LNCAP (cell line): ENCODE measurements at regions not wholly inside any gene's neighbourhood (a gene's known extent, or its start where the extent isn't known, plus 50 kb on each side); places are given as distances from the start of the nearest gene placed in this dataset.

Source experiments
- TF ChIP-seq, protein P1 (sequence below): fragments of 450-650 bp; IDR thresholded peaks from 2 replicates; pipeline ENCODE4 v1.5.1; 2017; ENCODE audit warnings: mild to moderate bottlenecking

DNA sequence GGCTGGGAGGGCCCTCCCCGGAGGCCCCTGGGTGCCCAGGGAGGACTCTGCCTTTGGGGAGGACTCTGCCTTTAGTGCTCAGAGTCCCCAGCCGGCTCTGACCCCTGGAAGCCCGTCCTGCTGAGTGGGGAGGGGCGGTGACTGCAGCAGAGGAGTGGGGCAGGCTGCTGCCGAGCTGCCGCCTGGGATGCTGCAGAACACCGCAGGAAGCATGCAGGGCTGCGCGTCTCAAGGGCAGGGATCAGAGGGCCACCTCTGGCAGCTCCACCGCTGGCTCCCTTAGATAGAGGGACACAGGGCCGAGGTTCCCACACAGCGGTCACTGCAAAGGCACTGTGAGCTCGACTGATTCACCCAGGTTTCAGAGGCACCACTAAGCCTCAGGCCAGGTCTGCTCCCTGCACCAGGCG, 82.2 kb upstream of the GATA5 start:
- TF ChIP-seq, protein P1, sequence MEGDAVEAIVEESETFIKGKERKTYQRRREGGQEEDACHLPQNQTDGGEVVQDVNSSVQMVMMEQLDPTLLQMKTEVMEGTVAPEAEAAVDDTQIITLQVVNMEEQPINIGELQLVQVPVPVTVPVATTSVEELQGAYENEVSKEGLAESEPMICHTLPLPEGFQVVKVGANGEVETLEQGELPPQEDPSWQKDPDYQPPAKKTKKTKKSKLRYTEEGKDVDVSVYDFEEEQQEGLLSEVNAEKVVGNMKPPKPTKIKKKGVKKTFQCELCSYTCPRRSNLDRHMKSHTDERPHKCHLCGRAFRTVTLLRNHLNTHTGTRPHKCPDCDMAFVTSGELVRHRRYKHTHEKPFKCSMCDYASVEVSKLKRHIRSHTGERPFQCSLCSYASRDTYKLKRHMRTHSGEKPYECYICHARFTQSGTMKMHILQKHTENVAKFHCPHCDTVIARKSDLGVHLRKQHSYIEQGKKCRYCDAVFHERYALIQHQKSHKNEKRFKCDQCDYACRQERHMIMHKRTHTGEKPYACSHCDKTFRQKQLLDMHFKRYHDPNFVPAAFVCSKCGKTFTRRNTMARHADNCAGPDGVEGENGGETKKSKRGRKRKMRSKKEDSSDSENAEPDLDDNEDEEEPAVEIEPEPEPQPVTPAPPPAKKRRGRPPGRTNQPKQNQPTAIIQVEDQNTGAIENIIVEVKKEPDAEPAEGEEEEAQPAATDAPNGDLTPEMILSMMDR = no peak

DNA sequence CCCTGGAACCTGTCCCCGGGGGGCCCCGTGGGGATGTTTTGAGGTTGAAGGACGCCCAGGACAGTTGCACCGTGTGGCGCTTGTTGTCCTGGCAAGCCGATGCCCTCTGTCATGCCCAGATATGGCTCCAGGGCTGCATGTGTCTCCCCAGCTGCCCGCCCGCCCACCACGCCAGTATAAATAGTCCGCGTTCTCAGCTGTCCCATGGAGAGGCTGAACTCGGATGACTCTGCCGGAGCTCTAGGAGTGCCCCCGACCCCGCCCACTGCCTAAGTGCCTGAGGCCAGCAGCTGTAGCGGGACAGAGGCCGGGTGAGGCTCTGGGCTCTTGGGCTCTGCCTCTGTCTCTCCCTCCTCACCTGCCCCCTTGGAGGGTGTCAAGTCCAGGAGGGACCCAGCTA, 83.0 kb upstream of the GATA5 start:
- TF ChIP-seq, protein P1 = no peak

DNA sequence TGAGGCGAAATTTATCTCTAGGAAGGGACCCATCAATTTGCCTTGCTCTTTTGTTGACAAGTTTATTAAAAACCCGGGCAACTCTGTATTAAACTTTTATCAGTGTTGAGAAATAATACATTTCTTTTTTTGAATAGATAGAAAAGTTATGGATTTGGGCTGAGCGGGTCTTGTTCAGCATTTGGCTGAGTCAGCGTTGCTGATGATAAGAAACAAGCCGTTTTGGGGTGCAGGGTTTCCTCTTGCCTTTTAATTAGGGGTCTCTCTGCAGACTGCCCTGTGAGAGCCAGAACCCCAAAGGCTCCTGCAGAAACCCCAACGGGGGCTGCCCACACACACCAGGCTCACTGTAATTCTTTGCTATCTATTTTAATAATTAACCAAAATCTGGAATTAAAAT, 82.1 kb upstream of the SLCO4A1 start:
- TF ChIP-seq, protein P1 = no peak

DNA sequence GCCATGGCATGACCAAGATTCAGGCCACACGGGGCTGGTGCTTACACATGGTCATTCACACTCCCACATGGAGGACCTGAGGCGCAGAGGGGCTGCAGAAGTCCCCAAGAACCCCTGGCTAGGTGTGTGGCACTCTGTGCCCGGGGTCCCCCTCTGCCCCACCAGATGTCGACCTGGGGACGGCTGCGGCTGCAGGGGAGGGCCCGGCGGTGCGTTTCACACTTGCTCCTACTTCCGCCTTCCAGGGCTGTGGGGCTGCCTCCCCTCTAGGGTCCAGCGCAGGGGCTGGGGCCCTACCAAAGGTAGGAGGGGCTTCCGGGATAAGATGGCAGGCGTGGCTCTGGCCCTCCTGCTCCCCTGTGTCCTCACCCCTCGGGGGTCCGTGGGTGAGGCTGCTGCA, 81.1 kb upstream of the SLCO4A1 start:
- TF ChIP-seq, protein P1 = no peak

DNA sequence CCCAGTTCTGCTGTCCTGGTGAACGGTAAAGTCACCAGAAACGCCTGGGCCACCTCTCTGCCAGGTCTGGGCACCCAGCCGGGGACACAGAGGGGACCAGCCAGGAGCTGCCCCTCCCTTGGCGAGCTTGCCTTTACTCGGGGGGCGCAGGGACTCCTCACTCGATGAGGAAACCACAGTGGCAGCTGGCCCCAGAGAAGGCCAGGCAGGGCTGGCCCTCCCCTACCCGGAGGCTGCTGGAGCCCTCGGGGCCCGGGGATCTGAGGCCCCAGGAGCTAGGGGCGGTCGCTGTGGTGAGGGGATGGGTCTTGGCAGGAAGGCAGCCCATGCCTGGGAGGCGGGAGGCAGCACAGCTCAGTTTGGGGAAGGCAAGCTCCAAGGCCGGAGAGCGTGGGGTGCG, 80.4 kb upstream of the SLCO4A1 start:
- TF ChIP-seq, protein P1 = no peak

DNA sequence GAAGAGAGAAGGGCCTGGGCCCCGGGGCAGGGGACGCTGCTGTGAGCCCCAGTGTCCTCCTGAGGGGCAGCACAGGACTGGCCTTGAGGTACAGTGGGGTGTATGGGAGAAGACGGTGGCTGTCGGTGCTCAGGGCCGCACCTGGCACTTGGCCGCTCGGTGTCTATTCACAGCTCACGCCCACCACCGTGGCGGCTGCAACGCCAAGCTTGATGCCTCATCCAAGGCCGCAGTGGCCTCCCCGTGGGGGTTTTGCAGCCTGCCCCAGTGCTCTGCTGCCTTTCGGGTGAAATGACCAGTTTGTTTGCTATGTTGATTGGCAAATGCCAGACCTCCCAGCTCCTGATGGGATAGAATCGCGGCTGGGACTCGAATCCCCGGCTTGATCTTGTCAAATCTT, 79.5 kb upstream of the SLCO4A1 start:
- TF ChIP-seq, protein P1 = no peak

DNA sequence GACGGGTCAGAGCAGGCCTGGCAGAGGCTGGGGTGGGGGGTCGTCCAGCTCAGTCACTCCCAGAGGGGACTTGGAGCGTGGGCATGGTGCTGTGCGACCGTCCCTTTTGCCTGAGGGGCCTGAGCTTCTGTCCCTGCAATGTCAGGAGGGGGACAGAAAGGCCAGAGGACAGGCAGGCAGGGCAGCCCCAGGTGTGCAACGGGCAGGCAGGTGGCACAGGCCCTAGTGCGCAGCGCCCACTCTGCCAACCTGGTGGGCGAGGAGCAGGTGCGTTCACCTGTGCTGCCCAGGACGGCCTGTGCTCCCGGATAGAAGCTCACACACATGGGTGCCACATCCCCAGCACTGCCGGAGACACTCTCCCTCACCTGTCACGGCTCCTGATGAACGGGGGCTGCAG, 78.7 kb upstream of the SLCO4A1 start:
- TF ChIP-seq, protein P1 = no peak

DNA sequence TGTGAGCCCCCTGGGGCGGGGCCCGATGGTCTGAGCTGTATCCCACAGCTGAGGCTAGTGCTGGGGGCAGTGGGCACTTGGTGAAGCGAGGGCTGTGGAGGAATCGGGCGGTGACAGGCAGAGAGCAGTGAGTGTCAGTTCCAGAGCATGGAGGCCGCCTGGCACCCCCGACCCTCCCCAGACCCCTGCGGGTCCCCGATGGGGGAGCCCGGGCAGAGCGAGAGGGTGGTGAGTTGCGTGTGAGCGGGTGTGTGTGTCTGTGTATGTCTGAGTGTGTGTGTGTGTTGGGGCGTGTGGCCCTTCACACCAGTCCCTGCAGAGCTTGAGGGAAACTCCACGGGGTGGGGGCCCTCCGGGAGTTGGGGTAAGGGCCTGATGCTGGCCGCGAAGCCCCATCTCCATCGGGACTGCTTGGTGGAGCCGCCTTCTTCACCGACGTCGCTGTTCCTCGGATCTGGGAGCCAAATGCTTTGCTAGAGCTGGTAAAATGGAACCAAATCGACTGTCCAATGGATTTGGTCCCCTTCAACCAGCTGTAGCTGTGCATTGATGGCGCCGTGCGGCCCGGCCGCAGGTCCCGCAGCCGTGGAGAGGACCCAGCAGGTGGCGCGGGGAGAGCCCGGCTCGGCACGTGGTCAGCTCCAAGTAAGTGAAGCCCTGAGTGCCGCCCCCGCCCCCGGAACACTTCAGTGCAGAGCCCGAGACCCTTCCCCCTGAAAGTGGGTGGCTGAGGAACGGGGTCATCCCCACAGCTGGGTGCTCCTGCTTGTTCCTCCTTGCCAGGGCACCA, 77.7 kb upstream of the SLCO4A1 start:
- TF ChIP-seq, protein P1 = no peak
